ENCODE measurements at regions not wholly inside any gene's neighbourhood (a gene's known extent, or its start where the extent isn't known, plus 50 kb on each side); places are given as distances from the start of the nearest gene placed in this dataset.

- TF ChIP-seq GATA3 (IDR thresholded peaks at IDR 0.05; ENCODE audit: low read depth, low read length) (no peak), GATA2 (IDR thresholded peaks at IDR 0.05; ENCODE audit: low read depth, low read length) (no peak)
These were observed 112.2 kb downstream of the ACTBL2 start for GRCh38 chr5:57370376-57370775.

Measured in SH-SY5Y (cell line).